NT2/D1 (cell line): ENCODE measurements at regions not wholly inside any gene's neighbourhood (a gene's known extent, or its start where the extent isn't known, plus 50 kb on each side); places are given as distances from the start of the nearest gene placed in this dataset.

Source experiments
- SUZ12 ChIP-seq: IDR thresholded peaks from 2 replicates; pipeline ENCODE4 v1.6.1; 2011; ENCODE audit not compliant: insufficient read length, insufficient read depth; ENCODE audit errors: extremely low read depth
- ZNF274 ChIP-seq: IDR thresholded peaks from 2 replicates; pipeline ENCODE4 v1.6.1; 2011; ENCODE audit warnings: mild to moderate bottlenecking, low read depth, low read length

DNA sequence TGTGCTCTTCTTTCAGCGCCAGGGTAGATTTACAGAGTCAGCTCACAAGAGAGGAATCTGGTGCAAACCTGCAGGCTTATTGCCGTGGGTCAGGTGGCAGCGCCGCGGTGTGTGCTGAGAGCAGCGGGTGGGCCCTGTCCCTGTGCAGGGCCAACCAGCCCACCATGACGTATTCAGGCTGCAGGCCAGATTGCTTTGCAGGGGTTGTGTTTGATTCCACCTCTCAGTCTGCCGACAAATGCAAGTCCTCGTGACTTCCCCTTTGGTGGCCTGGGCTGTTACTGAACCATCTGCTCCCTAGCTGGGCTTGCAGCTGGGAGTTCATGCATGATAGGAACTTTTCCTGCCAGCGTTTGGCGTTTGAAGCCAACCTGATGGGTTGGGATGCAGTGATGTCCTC, 66.7 kb upstream of the LEP start:
- no peak for TF ChIP-seq SUZ12
- no peak for TF ChIP-seq ZNF274
